ENCODE measurements at regions not wholly inside any gene's neighbourhood (a gene's known extent, or its start where the extent isn't known, plus 50 kb on each side); places are given as distances from the start of the nearest gene placed in this dataset.

DNA sequence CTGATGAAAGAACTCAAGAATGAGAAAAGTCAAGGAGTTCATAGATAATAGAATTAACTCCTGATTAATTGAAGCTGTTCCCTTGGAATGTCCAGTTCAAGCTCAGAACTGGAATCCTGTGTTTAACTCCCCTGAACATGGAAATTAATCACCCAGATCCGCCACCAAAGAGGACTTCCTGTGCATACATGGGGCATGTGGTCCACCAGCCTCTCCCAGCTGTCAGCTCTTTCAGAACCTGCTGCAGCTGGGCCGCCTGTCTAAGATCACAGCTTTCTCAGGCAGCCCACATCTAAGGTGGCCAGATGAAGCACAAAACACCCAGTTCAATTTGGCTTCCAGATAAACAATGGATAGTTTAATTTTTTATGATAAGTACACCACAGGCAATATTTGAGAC, 203.7 kb upstream of the COX10 start:
- WGBS = 76% methylated on average over 2 of the region's 2 CpGs
- Histone ChIP-seq H3K9ac (ENCODE audit: low read depth in 1 of 2, low read length in 2 of 2) (no peak overlapping the region), H3K27ac (ENCODE audit: low read depth in 1 of 2, low read length in 2 of 2) (no peak overlapping the region), H3K9me3 (ENCODE audit: control insufficient read depth in 4 of 4, low read length in 3 of 4) (no peaks in the 10 kb centered on the region), H3K27me3 (ENCODE audit: control insufficient read depth in 4 of 4, insufficient read depth in 4 of 4, low read length in 3 of 4) (no peaks in the 10 kb centered on the region), H3K4me3 (ENCODE audit: low read depth in 1 of 3, low read length in 3 of 3) (no peak overlapping the region), H3K36me3 (ENCODE audit: control insufficient read depth in 4 of 4, insufficient read depth in 3 of 4, low read depth in 1 of 4, low read length in 3 of 4) (no peaks in the 10 kb centered on the region), H3K4me1 (ENCODE audit: control insufficient read depth in 4 of 4, insufficient read depth in 4 of 4, low read length in 3 of 4) (no peaks in the 10 kb centered on the region)
- TF ChIP-seq FOXA2 (IDR thresholded peaks at IDR 0.05) (no peak), SP1 (IDR thresholded peaks at IDR 0.05) (no peak), RAD21 (IDR thresholded peaks at IDR 0.05) (no peak), EGR1 (IDR thresholded peaks at IDR 0.05; ENCODE audit: low read depth in 2 of 2) (no peak), GABPA (IDR thresholded peaks at IDR 0.05 in 1 of 2, conservative IDR thresholded peaks at IDR 0.05 in 1 of 2) (no peak), JUND (IDR thresholded peaks at IDR 0.05) (no peak), TAF1 (conservative IDR thresholded peaks at IDR 0.05) (no peak), HNF4G (IDR thresholded peaks at IDR 0.05) (no peak), RXRA (IDR thresholded peaks at IDR 0.05) (no peak), NR2F2 (IDR thresholded peaks at IDR 0.05) (no peak), FOXA1 (IDR thresholded peaks at IDR 0.05) (no peak), YY1 (IDR thresholded peaks at IDR 0.05) (no peak), HNF4A (conservative IDR thresholded peaks at IDR 0.05) (no peak)
- TF ChIP-seq, protein P1, sequence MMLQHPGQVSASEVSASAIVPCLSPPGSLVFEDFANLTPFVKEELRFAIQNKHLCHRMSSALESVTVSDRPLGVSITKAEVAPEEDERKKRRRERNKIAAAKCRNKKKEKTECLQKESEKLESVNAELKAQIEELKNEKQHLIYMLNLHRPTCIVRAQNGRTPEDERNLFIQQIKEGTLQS (IDR thresholded peaks at IDR 0.05) = no peak
- TF ChIP-seq, protein P2, sequence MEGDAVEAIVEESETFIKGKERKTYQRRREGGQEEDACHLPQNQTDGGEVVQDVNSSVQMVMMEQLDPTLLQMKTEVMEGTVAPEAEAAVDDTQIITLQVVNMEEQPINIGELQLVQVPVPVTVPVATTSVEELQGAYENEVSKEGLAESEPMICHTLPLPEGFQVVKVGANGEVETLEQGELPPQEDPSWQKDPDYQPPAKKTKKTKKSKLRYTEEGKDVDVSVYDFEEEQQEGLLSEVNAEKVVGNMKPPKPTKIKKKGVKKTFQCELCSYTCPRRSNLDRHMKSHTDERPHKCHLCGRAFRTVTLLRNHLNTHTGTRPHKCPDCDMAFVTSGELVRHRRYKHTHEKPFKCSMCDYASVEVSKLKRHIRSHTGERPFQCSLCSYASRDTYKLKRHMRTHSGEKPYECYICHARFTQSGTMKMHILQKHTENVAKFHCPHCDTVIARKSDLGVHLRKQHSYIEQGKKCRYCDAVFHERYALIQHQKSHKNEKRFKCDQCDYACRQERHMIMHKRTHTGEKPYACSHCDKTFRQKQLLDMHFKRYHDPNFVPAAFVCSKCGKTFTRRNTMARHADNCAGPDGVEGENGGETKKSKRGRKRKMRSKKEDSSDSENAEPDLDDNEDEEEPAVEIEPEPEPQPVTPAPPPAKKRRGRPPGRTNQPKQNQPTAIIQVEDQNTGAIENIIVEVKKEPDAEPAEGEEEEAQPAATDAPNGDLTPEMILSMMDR (IDR thresholded peaks at IDR 0.05; ENCODE audit: low read depth, low read length, missing input control) = no peak
- TF ChIP-seq, protein P3, sequence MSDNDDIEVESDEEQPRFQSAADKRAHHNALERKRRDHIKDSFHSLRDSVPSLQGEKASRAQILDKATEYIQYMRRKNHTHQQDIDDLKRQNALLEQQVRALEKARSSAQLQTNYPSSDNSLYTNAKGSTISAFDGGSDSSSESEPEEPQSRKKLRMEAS (IDR thresholded peaks at IDR 0.05) = no peak
- TF ChIP-seq, protein P4, sequence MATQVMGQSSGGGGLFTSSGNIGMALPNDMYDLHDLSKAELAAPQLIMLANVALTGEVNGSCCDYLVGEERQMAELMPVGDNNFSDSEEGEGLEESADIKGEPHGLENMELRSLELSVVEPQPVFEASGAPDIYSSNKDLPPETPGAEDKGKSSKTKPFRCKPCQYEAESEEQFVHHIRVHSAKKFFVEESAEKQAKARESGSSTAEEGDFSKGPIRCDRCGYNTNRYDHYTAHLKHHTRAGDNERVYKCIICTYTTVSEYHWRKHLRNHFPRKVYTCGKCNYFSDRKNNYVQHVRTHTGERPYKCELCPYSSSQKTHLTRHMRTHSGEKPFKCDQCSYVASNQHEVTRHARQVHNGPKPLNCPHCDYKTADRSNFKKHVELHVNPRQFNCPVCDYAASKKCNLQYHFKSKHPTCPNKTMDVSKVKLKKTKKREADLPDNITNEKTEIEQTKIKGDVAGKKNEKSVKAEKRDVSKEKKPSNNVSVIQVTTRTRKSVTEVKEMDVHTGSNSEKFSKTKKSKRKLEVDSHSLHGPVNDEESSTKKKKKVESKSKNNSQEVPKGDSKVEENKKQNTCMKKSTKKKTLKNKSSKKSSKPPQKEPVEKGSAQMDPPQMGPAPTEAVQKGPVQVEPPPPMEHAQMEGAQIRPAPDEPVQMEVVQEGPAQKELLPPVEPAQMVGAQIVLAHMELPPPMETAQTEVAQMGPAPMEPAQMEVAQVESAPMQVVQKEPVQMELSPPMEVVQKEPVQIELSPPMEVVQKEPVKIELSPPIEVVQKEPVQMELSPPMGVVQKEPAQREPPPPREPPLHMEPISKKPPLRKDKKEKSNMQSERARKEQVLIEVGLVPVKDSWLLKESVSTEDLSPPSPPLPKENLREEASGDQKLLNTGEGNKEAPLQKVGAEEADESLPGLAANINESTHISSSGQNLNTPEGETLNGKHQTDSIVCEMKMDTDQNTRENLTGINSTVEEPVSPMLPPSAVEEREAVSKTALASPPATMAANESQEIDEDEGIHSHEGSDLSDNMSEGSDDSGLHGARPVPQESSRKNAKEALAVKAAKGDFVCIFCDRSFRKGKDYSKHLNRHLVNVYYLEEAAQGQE (IDR thresholded peaks at IDR 0.05) = no peak
- TF ChIP-seq, protein P5, sequence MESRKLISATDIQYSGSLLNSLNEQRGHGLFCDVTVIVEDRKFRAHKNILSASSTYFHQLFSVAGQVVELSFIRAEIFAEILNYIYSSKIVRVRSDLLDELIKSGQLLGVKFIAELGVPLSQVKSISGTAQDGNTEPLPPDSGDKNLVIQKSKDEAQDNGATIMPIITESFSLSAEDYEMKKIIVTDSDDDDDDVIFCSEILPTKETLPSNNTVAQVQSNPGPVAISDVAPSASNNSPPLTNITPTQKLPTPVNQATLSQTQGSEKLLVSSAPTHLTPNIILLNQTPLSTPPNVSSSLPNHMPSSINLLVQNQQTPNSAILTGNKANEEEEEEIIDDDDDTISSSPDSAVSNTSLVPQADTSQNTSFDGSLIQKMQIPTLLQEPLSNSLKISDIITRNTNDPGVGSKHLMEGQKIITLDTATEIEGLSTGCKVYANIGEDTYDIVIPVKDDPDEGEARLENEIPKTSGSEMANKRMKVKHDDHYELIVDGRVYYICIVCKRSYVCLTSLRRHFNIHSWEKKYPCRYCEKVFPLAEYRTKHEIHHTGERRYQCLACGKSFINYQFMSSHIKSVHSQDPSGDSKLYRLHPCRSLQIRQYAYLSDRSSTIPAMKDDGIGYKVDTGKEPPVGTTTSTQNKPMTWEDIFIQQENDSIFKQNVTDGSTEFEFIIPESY (IDR thresholded peaks at IDR 0.05) = no peak
- DNase-seq (ENCODE audit: low spot score) = no peak
